ENCODE measurements at regions not wholly inside any gene's neighbourhood (a gene's known extent, or its start where the extent isn't known, plus 50 kb on each side); places are given as distances from the start of the nearest gene placed in this dataset.

- no peak overlapping the region for H3K27ac ChIP-seq
- no peaks in the 10 kb centered on the region for H3K27me3 ChIP-seq
- TF ChIP-seq CTCF (IDR thresholded peaks at IDR 0.05) (no peak), POLR2A (IDR thresholded peaks at IDR 0.05) (no peak)
- H3K4me1 ChIP-seq = no peaks in the 10 kb centered on the region
- H3K4me3 ChIP-seq = no peak overlapping the region
- H3K9me3 ChIP-seq = peaks cover 0 to 54% (median 9%) of the 10 kb centered on the region in 4 donors
- no peak for DNase-seq
- intact Hi-C loops (cut with DNase I) = no loop called here
- H3K36me3 ChIP-seq = no peaks in the 10 kb centered on the region
- no peak for ATAC-seq
- 84% methylated on average over 2 of the region's 2 CpGs for WGBS (ENCODE audit: insufficient coverage, low coverage, low lambda C conversion rate, missing lambda C conversion rate)
These were observed 109.5 kb upstream of the ZNF267 start for GRCh38 chr16:31764103-31764502.

- H3K27me3 ChIP-seq = no peaks in the 10 kb centered on the region
- ATAC-seq = no peak
- WGBS (ENCODE audit: insufficient coverage, low coverage, low lambda C conversion rate, missing lambda C conversion rate) = 94% methylated on average over 10 of the region's 10 CpGs
- no peak overlapping the region for H3K27ac ChIP-seq
- H3K4me1 ChIP-seq = no peaks in the 10 kb centered on the region
- no peak for TF ChIP-seq POLR2A (IDR thresholded peaks at IDR 0.05)
- TF ChIP-seq CTCF (IDR thresholded peaks at IDR 0.05) = no peak
- H3K36me3 ChIP-seq = no peaks in the 10 kb centered on the region
- no peak overlapping the region for H3K4me3 ChIP-seq
- peaks cover 0 to 49% (median 11%) of the 10 kb centered on the region in 4 donors for H3K9me3 ChIP-seq
- intact Hi-C loops (cut with DNase I) = no loop called here
- no peak for DNase-seq
These were observed 106.3 kb upstream of the ZNF267 start for GRCh38 chr16:31767267-31767666.

- Histone ChIP-seq H3K9me3 (peaks cover 0 to 26% (median 4%) of the 10 kb centered on the region in 4 donors), H3K4me1 (no peaks in the 10 kb centered on the region), H3K27me3 (no peaks in the 10 kb centered on the region), H3K4me3 (no peak overlapping the region), H3K36me3 (no peaks in the 10 kb centered on the region), H3K27ac (no peak overlapping the region)
- intact Hi-C loops (cut with DNase I) = no loop called here
- TF ChIP-seq POLR2A (IDR thresholded peaks at IDR 0.05) (no peak), CTCF (IDR thresholded peaks at IDR 0.05) (no peak)
- 100% methylated on average over 1 of the region's 1 CpG for WGBS (ENCODE audit: insufficient coverage, low coverage, low lambda C conversion rate, missing lambda C conversion rate)
- no peak for DNase-seq
- no peak for ATAC-seq
These were observed 93.3 kb upstream of the ZNF267 start for GRCh38 chr16:31780342-31780741.

GRCh38 chr16:31785126-31785525 is 88.5 kb upstream of the ZNF267 start:
- Histone ChIP-seq H3K27ac (no peak overlapping the region), H3K4me3 (no peak overlapping the region), H3K27me3 (no peaks in the 10 kb centered on the region), H3K4me1 (no peaks in the 10 kb centered on the region), H3K9me3 (peaks cover 0 to 10% (median 2%) of the 10 kb centered on the region in 4 donors), H3K36me3 (no peaks in the 10 kb centered on the region)
- ATAC-seq (no peak), DNase-seq (no peak)
- intact Hi-C loops (cut with DNase I) = no loop called here
- TF ChIP-seq POLR2A (IDR thresholded peaks at IDR 0.05) (no peak), CTCF (IDR thresholded peaks at IDR 0.05) (no peak)
- WGBS (ENCODE audit: insufficient coverage, low coverage, low lambda C conversion rate, missing lambda C conversion rate) = 65% methylated on average over 2 of the region's 2 CpGs

GRCh38 chr16:31807086-31807485 is 66.5 kb upstream of the ZNF267 start:
- 68% methylated on average over 3 of the region's 3 CpGs for WGBS (ENCODE audit: insufficient coverage, low coverage, low lambda C conversion rate, missing lambda C conversion rate)
- Histone ChIP-seq H3K27ac (no peak overlapping the region), H3K27me3 (no peaks in the 10 kb centered on the region), H3K4me3 (no peak overlapping the region), H3K9me3 (peaks cover 0 to 3% (median 0%) of the 10 kb centered on the region in 4 donors), H3K36me3 (no peaks in the 10 kb centered on the region), H3K4me1 (no peaks in the 10 kb centered on the region)
- intact Hi-C loops (cut with DNase I) = no loop called here
- no peak for ATAC-seq
- TF ChIP-seq CTCF (IDR thresholded peaks at IDR 0.05) (no peak), POLR2A (IDR thresholded peaks at IDR 0.05) (no peak)
- no peak for DNase-seq

Measured in right lobe of liver (tissue), 6 donors.